Activated naive CD4-positive, alpha-beta T cell treated with anti-CD3 and anti-CD28 coated beads, Interleukin-2, amount 50 U/mL, for 72 hours (primary cell): ENCODE measurements at regions not wholly inside any gene's neighbourhood (a gene's known extent, or its start where the extent isn't known, plus 50 kb on each side); places are given as distances from the start of the nearest gene placed in this dataset.
"Not testable (repeated sequence)": the region's sequence is repeated elsewhere in the genome, so short reads cannot be mapped to it uniquely, and the experiment has no call there.

Experiments used
- ATAC-seq, 2 donors: fragments of 150-1000 bp; cut with Tn5 transposase; 2 replicates each; pipeline ENCODE4 v1.10.0; 2021; ENCODE audit warnings: mild to moderate bottlenecking in 2 of 2, moderate library complexity in 2 of 2
- DNase-seq, 2 donors: peaks; one replicate each; pipeline ENCODE4 v3.0.0; 2021 to 2022; ENCODE audit warnings: low spot score in 2 of 2
- H3K27ac Mint-ChIP-seq, 2 donors: one replicate each; pipeline ENCODE4 v1.8.0; 2022; ENCODE audit warnings: mild to moderate bottlenecking in 2 of 2, mixed read lengths in 2 of 2
- H3K36me3 Mint-ChIP-seq, 2 donors: one replicate each; pipeline ENCODE4 v1.8.0; 2022; ENCODE audit warnings: mixed read lengths in 2 of 2
- H3K9me3 Mint-ChIP-seq, 2 donors: one replicate each; pipeline ENCODE4 v1.8.0; 2022; ENCODE audit warnings: mixed read lengths in 2 of 2

DNA sequence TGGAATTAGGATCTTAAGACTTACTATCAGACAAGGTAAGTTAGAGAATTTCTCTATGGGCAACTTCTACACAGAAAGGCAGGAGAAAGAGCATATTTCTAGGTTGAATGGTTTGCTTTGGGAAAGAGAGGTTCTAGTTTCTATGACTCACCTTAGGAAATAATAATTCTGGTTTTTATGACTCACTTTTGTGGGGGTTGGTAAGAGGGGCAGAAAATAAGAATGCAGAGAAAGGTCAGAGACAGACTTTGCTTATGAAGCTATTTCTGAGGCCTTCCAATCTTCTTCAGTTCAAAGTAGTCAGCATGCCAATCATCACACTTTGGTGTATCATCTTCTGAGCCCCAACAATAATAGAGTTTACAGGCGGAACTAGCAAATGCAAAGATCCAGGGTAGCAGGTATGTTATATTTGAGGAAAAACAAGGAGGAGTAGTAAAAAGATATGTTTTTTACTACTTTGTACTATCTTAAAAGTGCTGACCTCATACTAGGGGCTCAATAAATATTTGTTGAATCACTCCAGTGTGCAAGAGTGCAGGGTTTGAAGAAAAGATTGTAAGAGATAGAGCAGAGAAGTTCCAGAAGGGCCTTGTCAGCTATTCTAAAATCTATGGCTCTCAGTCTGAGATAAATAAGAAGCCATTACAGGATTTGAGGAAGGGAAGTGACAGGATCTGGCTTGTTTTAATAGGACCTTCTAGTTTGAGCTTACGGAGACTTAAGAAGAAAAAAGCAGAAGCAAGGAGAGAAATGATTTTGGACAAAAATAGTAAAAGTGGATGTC is 56.7 kb upstream of the LRFN5 start:
- no peak overlapping the region for H3K27ac Mint-ChIP-seq
- H3K36me3 Mint-ChIP-seq, result no peaks in the 10 kb centered on the region
- peak in 1 of 2 donors; percentile 34 for ATAC-seq
- no peaks in the 10 kb centered on the region for H3K9me3 Mint-ChIP-seq
- DNase-seq, result no peak

DNA sequence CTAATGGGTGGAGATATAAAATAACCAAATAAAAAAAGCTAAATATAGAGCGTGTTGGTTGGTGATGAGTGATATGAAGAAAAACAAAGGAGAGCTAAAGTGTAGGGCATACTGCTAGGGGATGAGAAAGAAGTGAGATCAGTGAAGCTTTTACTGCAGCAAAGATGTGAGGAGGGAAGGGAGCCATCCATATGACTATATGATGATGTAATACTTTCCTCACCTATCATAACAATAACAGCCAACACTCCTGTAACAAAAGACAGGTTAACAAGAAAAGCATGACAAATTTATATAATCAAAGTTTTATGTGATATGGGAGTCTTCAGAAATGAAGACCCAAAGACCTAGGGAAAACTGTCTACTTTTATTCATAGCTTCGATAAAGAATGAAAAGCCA is 57.4 kb upstream of the LRFN5 start:
- Mint-ChIP-seq H3K27ac (no peak overlapping the region), H3K9me3 (peaks cover 0 to 6% of the 10 kb centered on the region in 2 donors), H3K36me3 (peaks cover 0 to 5% of the 10 kb centered on the region in 2 donors)
- peak in 1 of 2 donors; percentile 56 for ATAC-seq
- no peak for DNase-seq

DNA sequence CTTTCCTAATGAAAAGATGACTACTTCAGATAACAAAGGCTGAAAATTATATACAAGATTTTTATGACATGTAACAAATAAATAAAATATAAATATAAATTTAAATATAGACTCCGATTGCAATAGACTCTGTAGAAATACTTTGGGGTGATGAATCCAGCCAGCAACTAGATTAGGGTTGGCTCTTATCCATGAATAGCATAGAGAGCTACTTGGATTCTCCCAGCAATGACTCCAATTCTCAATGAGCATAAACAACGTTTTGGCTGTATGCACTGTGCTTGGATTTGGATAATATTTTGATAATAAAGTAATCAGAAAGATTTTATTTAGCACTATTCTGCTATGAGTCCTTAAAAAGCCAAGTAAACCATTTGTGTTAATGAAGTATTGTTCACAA is 58.0 kb upstream of the LRFN5 start:
- no peak for ATAC-seq
- peaks cover 0 to 5% of the 10 kb centered on the region in 2 donors for H3K36me3 Mint-ChIP-seq
- no peak overlapping the region for H3K27ac Mint-ChIP-seq
- no peak for DNase-seq
- H3K9me3 Mint-ChIP-seq, result peaks cover 0 to 6% of the 10 kb centered on the region in 2 donors

DNA sequence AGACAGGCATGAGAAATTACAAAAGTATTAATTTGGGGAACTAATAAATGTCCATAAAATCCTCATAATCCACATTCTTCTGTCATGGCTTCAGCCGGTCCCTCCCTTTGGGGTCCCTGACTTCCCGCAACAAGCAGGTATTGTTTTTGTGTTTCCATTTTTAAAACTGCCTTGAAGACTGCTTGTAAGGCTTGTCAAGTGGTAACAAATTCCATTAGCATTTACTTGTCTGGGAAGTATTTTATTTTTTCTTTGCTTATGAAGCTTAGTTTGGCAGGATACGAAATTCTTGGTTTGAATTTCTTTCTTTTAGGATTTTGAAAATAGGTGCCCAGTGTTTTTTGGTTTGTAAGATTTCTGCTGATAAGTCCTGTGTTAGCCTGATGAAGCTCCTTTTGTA is 65.3 kb upstream of the LRFN5 start:
- peaks cover 10 to 20% of the 10 kb centered on the region in 2 donors for H3K9me3 Mint-ChIP-seq
- no peak overlapping the region for H3K27ac Mint-ChIP-seq
- ATAC-seq (no peak), DNase-seq (no peak)
- peaks cover 0 to 21% of the 10 kb centered on the region in 2 donors for H3K36me3 Mint-ChIP-seq

DNA sequence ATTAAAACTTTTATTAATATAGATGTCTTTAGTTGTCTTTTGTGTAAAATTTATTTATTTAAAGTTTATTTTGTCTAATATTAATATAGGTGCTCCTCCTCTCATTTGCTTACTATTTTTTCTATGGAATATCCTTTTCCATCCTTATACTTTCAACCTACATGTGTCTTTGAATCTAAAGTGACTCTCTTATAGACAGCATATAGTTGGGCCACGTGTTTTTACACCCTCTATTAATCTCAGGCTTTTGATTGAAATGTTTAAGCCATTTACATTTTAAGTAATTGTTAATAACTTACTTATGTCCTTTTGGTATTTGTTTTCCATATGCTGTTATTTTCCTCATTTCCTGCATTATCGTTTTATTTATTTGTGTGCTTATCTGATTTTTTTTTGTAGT is 74.4 kb upstream of the LRFN5 start:
- no peak for DNase-seq
- H3K27ac Mint-ChIP-seq, result no peak overlapping the region
- peaks cover 5 to 9% of the 10 kb centered on the region in 2 donors for H3K9me3 Mint-ChIP-seq
- no peak for ATAC-seq
- no peaks in the 10 kb centered on the region for H3K36me3 Mint-ChIP-seq

DNA sequence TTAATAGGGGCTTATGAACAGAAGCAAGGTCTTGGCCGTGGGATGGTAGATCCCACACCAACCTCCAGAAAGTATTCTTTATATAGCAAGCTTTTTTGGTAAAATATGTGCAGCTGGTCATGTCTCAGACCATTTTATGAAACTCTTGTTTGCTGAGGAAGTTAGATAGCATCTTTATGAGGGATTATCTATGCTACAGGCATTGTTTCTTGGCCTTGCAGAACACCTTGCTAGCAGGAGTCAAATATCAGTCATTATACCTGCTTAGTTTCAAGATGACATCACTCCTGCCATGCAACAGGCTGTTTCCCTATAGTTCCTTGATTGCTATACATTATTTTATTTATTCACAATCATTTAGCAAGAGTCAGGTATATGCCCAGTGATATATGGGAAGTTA is 84.8 kb upstream of the LRFN5 start:
- ATAC-seq, result no peak
- Mint-ChIP-seq H3K36me3 (peaks cover 0 to 5% of the 10 kb centered on the region in 2 donors), H3K9me3 (peaks cover 22 to 26% of the 10 kb centered on the region in 2 donors), H3K27ac (no peak overlapping the region)
- DNase-seq, result no peak

DNA sequence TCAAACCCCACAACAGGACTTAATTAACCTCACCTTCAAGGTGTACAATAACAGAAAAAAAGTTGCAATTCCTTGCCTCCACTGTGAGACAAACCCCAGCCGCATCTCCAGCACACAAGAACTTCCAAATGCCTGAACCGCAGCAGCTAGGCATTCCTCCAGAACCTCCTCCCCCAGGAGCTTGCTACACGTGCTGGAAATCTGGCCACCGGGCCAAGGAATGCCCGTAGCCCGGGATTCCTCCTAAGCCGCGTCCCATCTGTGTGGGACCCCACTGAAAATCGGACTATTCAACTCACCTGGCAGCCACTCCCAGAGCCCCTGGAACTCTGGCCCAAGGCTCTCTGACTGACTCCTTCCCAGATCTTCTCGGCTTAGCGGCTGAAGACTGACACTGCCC is 88.6 kb upstream of the LRFN5 start:
- not testable (repeated sequence) for DNase-seq, H3K36me3 Mint-ChIP-seq, ATAC-seq, H3K27ac Mint-ChIP-seq
- H3K9me3 Mint-ChIP-seq, result peaks cover 20 to 22% of the 10 kb centered on the region in 2 donors

DNA sequence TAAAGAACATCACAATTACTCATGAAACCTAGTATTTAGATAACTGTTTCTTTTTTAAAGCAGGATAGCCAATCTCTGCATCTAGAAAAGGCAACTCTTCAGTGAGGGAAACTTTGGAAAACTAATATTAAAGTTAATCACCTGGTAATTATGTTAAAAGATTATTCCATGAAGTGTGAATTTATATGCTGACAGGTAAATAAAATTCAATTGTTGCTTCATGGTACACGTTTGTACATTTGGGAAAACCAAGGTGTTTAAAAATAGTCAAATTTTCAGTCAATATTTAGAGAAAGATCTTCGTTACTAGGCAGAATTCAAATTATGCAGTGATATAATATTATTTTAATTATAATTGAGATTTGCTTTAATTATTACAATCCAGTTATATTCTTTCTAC is 100.1 kb upstream of the LRFN5 start:
- H3K27ac Mint-ChIP-seq, result no peak overlapping the region
- no peaks in the 10 kb centered on the region for H3K9me3 Mint-ChIP-seq
- ATAC-seq, result no peak
- no peaks in the 10 kb centered on the region for H3K36me3 Mint-ChIP-seq
- no peak for DNase-seq

DNA sequence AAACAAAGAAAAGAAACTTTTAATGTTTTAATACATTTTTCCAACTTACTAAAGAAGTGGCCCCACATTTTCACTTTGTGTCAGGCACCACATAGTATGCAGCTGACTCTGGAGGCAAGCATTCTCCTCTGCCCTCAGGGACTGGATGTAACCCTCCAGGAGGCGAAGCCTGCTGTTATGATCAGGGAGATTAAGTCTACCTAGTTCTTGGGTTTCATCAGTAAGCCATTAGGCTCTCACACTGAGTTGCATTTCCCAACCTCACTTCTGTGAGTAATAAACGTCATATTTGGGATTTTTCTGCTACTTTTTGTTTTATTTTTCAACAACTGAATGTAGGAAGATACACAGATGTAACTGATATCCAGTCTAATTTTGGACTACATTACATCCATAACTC is 101.2 kb upstream of the LRFN5 start:
- H3K9me3 Mint-ChIP-seq, result no peaks in the 10 kb centered on the region
- no peak for ATAC-seq
- no peak for DNase-seq
- H3K36me3 Mint-ChIP-seq, result no peaks in the 10 kb centered on the region
- no peak overlapping the region for H3K27ac Mint-ChIP-seq

DNA sequence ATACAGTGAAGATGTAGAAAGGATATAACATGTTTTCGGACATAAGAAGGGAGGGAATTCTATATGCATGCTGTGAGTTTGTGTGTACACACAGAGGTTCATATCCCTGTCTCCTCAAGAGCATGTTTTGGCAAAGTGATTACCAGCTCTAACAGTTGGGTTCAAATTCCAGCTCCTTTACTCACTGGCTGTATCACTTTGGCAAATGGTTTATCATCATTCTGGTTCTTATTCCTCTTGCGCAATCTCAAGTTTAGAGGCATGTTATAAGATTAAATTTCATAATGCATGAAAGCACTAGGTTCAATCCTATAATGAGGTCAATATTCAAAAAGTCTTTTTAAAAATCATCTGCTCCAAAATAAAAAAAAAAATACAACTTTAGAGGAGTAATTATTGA is 107.7 kb upstream of the LRFN5 start:
- Mint-ChIP-seq H3K36me3 (peaks cover 0 to under 1% of the 10 kb centered on the region in 2 donors), H3K27ac (no peak overlapping the region), H3K9me3 (peaks cover 1 to 3% of the 10 kb centered on the region in 2 donors)
- DNase-seq (no peak), ATAC-seq (no peak)

DNA sequence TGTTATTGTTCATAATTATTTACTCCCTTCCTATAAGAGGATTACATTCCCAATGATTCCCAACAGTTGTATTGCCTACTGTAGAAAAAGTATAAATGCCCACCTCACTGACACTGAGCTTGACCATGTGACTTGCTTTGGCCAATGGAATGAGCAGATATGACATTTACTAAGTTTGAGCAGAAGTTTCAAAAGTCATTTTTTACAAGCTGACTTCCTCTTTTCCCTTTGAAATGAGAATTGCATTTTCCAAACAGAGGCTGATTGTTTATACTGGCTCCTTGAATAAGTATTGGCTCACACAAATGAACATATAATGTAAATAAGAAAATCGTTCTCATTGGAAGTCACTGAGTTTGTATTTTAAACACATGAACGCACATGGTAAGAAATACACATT is 116.4 kb upstream of the LRFN5 start:
- H3K9me3 Mint-ChIP-seq, result peaks cover 6 to 15% of the 10 kb centered on the region in 2 donors
- peaks cover 0 to 5% of the 10 kb centered on the region in 2 donors for H3K36me3 Mint-ChIP-seq
- H3K27ac Mint-ChIP-seq, result no peak overlapping the region
- ATAC-seq, result no peak
- no peak for DNase-seq

DNA sequence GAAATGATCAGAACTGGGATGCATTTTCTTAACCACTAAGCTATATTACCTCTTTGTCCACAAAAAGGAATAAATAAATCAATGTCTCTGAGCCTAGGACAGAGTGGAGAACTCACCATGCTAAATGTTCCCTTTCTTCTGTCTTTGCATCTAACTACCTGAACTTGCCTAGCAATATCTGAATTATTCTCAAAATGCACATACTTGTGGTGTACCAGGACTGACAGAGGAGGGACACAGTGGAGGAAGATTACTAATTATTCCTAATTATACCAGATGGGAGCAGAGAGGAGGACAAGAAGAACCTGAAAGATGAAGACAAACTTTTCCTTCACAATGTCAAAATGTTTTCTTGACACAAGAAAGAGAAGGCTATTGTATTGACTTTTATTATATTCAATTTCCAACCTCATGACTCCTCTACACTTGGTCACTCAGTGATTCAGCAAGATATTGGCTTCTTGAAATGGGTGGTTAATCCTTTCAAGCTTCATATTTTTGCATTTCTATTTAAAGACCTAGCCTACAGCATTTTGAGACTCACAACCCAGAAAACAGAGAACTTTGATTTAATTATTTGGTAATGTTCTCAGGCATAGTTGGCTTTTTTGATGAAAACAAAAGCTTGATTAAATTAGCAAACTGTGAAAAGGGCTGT is 117.2 kb upstream of the LRFN5 start:
- Mint-ChIP-seq H3K36me3 (peaks cover 0 to 5% of the 10 kb centered on the region in 2 donors), H3K27ac (no peak overlapping the region), H3K9me3 (peaks cover 6 to 19% of the 10 kb centered on the region in 2 donors)
- ATAC-seq, result no peak
- DNase-seq, result no peak

DNA sequence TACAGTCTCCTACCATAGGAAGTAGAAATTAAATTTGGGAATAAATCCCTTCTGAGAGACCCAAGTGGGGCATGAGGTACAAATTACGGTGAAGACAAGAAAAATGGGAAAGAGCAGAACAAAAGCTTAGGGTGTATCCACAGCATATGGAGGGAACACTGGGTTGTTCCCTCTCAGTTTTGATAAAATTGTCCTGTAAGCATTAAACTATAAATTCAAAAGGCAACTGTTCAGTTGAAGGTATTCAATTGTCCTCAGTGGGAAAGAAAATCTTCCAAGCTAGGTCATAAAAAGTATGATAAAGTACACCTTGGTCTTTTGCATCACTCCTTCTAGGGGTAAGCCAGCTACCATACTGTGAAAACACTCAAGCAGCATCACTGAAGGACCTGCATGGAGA is 118.3 kb upstream of the LRFN5 start:
- peaks cover 0 to 15% of the 10 kb centered on the region in 2 donors for H3K9me3 Mint-ChIP-seq
- ATAC-seq (no peak), DNase-seq (no peak)
- no peaks in the 10 kb centered on the region for H3K36me3 Mint-ChIP-seq
- H3K27ac Mint-ChIP-seq, result no peak overlapping the region

DNA sequence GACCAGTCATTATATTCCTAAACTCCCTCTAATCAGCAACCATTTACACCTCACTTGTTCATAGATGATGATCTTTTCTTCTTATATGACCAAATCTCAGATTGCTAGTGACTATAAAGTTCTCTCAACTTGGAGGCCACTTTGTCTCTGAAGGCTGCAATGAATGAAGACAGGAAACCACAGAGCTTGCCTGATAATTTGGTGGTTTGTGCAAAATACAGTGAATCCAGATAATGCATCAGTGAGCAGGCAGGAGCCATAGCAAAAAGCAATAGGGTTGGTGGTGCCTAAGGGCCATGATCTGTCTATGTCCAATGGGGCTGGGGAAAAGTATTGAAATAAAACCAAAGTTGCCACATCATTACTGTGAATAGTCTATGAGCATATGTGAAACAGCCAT is 123.8 kb upstream of the LRFN5 start:
- H3K36me3 Mint-ChIP-seq, result no peaks in the 10 kb centered on the region
- ATAC-seq (no peak), DNase-seq (no peak)
- no peak overlapping the region for H3K27ac Mint-ChIP-seq
- peaks cover 0 to 13% of the 10 kb centered on the region in 2 donors for H3K9me3 Mint-ChIP-seq

DNA sequence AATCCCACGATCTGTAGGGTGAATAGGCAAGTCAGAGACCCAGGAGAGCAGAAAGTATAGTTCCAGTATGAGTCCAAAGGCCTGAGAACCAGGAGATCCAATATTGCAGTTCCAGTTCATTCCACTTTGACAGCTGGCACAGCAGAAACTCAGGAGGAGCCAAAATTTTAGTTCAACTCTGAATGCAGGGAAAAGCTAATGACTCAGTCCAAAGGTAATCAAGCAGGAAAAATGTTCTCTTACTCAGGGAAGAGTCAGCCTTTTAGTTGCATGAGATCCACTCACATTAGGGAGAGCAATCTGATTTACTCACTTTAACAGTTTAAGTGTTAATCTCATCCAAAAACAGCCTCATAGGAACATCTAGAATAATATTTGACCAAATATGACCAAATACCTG is 130.2 kb upstream of the LRFN5 start:
- no peak overlapping the region for H3K27ac Mint-ChIP-seq
- peaks cover 4% of the 10 kb centered on the region in 2 donors for H3K9me3 Mint-ChIP-seq
- DNase-seq, result no peak
- ATAC-seq, result no peak
- H3K36me3 Mint-ChIP-seq, result no peaks in the 10 kb centered on the region

DNA sequence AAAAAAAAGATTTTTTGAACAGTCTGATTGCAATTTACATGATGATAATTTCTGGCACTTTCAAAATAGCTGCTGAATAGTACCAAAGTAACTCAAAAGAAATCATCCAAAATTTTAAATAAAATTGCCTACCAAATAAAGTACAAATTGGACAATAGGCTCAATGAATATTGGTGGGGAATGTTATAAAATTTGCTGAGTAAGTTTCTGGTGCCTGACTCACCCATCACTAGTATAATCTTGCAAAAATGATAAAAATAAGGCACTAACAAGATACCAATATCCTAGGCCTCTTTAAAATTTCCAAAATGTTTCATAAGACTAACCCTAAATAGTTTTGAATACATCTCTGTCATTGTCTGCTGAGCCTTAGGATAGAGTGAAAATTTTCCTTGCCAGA is 145.3 kb upstream of the LRFN5 start:
- no peak for DNase-seq
- Mint-ChIP-seq H3K27ac (no peak overlapping the region), H3K9me3 (no peaks in the 10 kb centered on the region), H3K36me3 (no peaks in the 10 kb centered on the region)
- no peak for ATAC-seq

DNA sequence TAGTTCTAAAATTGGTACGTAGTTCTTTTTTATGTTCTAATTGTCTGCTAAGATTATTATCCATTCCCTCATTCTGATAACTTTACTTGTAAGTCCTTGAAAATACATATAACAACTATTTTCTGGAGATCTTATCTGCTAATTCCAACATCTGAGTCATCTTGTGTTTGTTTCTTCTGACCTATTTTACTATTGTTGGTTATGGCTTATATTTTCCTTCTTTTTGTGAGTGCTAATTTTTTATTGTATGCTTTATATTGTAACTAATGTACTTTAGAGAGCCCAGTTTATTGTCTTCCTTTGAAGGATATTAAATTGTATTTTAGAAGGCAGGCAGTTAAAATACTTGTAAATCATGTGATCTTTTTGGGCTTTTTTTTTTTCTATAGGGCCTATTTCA is 149.3 kb upstream of the LRFN5 start:
- no peak for DNase-seq
- Mint-ChIP-seq H3K36me3 (no peaks in the 10 kb centered on the region), H3K9me3 (peaks cover 0 to 4% of the 10 kb centered on the region in 2 donors), H3K27ac (no peak overlapping the region)
- no peak for ATAC-seq

DNA sequence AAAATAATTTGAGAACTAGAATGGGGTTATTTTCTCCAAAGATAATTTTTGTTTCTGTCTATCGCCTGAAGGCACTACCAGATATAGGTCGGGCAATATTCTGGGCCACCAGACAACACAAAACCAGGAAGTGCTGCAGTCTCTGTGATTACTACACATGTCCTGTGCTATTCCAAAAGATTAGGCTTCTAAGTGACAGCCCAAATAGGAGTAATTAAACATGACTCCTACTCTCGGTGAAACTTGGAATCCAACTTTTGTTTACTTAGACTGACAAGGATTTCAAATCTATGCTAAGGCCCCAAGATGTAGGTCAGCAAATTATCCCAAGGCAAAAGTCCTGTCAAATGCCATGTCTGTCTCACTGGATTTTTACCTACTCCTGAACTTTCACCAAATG is 157.6 kb upstream of the LRFN5 start:
- peaks cover 0 to 4% of the 10 kb centered on the region in 2 donors for H3K9me3 Mint-ChIP-seq
- H3K27ac Mint-ChIP-seq, result no peak overlapping the region
- ATAC-seq (no peak), DNase-seq (no peak)
- H3K36me3 Mint-ChIP-seq, result no peaks in the 10 kb centered on the region
